ENCODE measurements at regions not wholly inside any gene's neighbourhood (a gene's known extent, or its start where the extent isn't known, plus 50 kb on each side); places are given as distances from the start of the nearest gene placed in this dataset.

DNA sequence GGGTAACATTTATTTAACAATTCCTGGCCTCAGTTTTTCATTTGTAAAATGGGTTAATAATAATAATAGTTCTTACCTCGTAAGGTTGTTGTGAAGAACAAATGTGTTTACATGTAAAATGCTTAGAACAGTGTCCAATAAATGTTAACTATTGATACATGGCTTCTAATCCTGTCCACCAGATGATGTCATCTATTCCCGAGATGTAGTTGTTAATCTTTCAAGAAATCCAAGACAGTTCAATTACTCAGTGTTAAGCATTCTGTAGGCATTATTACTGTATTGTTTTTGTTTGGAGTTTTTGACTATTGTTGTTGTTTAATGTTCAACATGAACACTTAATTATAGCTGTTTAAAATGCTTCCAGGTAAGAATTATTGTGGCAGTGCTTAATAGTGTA, 131.0 kb upstream of the FNDC3A start:
- Mint-ChIP-seq H3K4me3 (no peak overlapping the region), H3K36me3 (no peaks in the 10 kb centered on the region), H3K27me3 (no peaks in the 10 kb centered on the region), H3K4me1 (ENCODE audit: unreplicated experiment) (no peaks in the 10 kb centered on the region), H3K9me3 (no peaks in the 10 kb centered on the region), H3K27ac (no peak overlapping the region)
- TF ChIP-seq, protein P1, sequence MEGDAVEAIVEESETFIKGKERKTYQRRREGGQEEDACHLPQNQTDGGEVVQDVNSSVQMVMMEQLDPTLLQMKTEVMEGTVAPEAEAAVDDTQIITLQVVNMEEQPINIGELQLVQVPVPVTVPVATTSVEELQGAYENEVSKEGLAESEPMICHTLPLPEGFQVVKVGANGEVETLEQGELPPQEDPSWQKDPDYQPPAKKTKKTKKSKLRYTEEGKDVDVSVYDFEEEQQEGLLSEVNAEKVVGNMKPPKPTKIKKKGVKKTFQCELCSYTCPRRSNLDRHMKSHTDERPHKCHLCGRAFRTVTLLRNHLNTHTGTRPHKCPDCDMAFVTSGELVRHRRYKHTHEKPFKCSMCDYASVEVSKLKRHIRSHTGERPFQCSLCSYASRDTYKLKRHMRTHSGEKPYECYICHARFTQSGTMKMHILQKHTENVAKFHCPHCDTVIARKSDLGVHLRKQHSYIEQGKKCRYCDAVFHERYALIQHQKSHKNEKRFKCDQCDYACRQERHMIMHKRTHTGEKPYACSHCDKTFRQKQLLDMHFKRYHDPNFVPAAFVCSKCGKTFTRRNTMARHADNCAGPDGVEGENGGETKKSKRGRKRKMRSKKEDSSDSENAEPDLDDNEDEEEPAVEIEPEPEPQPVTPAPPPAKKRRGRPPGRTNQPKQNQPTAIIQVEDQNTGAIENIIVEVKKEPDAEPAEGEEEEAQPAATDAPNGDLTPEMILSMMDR (conservative IDR thresholded peaks at IDR 0.05) = no peak
- DNase-seq (ENCODE audit: extremely low spot score, unreplicated experiment) = no peak

DNA sequence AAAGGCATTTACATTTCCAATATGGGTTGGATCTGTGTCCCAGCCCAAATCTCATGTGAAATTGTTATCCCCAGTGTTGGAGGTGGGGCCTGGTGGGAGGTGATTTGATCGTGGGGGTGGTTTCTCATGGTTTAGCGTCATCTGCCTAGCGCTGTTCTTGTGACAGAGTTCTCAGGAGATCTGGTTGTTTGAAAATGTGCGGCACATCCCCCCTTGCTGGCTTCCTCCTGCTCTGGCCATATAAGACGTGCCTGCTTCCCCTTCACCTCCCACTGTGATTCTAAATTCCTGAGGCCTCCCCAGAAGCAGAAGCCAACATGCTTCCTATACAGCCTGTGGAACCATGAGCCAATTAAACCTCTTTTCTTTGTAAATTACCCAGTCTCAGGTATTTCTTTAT, 126.2 kb upstream of the FNDC3A start:
- peaks cover 7% of the 10 kb centered on the region for H3K4me1 Mint-ChIP-seq (ENCODE audit: unreplicated experiment)

DNA sequence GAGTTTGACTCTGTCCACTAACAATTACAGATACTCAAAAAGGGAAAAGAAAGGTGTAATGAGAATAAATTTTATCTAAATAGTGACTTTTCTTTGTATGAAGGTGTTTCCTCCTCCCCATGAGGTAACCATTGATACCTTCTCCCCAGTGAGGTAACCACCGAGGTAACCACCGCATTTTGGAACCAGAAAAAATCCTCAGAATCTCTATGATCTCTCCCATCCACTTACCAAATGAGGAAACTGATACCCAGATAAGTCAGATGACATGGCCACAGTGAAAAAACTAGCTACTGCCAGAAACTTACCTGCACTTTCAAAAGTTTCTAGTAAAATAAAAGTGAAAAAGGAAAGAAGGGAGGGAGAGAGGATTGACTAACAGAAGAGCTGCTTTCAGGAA, 124.0 kb upstream of the FNDC3A start:
- Mint-ChIP-seq H3K9me3 (no peaks in the 10 kb centered on the region), H3K36me3 (no peaks in the 10 kb centered on the region)
- TF ChIP-seq, protein P1 (conservative IDR thresholded peaks at IDR 0.05) = no peak

More for the DNA sequence above, 126.2 kb upstream of the FNDC3A start:
- DNase-seq (ENCODE audit: extremely low spot score, unreplicated experiment) = no peak
- Mint-ChIP-seq H3K36me3 (no peaks in the 10 kb centered on the region), H3K4me3 (no peak overlapping the region), H3K9me3 (no peaks in the 10 kb centered on the region), H3K27ac (no peak overlapping the region), H3K27me3 (peaks cover 3% of the 10 kb centered on the region)
- TF ChIP-seq, protein P1 (conservative IDR thresholded peaks at IDR 0.05) = no peak

DNA sequence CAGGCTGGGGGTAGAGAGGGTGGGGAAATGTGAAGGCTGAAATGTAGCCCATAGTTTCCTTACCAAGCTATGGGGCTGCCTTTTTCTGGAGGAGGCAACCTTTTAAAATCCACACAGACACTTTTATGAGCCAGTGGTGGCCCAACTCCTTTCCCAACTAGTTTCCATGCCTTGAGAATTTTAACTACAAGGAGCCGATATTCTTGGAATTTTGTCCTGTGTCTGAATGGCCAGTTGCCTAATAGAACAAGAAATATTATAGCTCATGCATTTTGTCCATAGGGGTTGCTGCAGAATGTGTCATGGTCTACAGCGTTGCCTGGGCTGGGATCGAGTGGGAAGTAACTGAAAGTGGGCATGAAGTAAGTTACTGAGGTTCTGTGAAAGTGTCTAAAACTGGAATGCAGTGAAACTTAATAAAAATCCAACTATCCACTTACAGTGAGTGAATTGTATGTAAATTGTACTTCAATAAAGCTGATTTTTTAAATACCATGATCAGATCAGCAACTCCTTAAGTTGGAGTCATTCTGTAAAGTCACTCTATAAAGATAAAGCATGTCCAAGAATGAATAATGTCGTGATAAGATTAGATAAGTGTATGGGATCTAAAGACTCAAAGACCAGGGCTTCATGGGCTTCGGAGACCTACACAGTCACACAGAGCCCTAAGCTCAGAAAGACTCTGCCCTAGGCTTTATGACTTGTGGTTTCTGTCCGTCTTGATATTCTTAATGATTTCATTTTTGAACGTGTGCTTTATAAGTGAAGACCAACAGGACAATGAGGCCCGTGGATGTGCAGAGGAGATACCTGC, 122.6 kb upstream of the FNDC3A start:
- H3K4me3 Mint-ChIP-seq = no peak overlapping the region
- DNase-seq (ENCODE audit: extremely low spot score, unreplicated experiment) = no peak
- TF ChIP-seq, protein P1 (conservative IDR thresholded peaks at IDR 0.05) = no peak
- no peaks in the 10 kb centered on the region for H3K36me3 Mint-ChIP-seq
- no peaks in the 10 kb centered on the region for H3K9me3 Mint-ChIP-seq
- H3K27ac Mint-ChIP-seq = no peak overlapping the region
- peaks cover 3% of the 10 kb centered on the region for H3K27me3 Mint-ChIP-seq
- peaks cover 18% of the 10 kb centered on the region for H3K4me1 Mint-ChIP-seq (ENCODE audit: unreplicated experiment)

More for the DNA sequence above, 124.0 kb upstream of the FNDC3A start:
- H3K4me1 Mint-ChIP-seq (ENCODE audit: unreplicated experiment) = peaks cover 14% of the 10 kb centered on the region
- no peak overlapping the region for H3K27ac Mint-ChIP-seq
- DNase-seq (ENCODE audit: extremely low spot score, unreplicated experiment) = no peak
- H3K27me3 Mint-ChIP-seq = peaks cover 3% of the 10 kb centered on the region
- no peak overlapping the region for H3K4me3 Mint-ChIP-seq

DNA sequence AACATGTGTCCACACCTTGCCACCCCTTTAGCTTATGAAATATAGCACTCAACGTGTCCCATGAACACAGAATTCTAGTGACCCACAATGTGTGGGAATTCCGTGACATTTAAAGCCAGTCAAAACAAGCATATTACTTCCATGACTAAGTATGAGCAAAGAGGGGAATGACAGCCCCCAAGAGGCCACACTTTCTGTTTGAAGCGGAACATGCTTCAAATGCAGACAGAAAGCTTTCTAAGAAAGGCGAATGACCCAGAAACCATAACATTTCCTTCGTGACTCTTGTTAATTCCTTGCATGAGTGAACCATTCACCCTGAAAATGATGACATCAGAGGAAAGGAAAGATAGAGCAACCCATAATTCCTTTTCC, 122.0 kb upstream of the FNDC3A start:
- Mint-ChIP-seq H3K27ac (no peak overlapping the region), H3K27me3 (peaks cover 3% of the 10 kb centered on the region), H3K9me3 (no peaks in the 10 kb centered on the region), H3K4me3 (no peak overlapping the region), H3K36me3 (no peaks in the 10 kb centered on the region), H3K4me1 (ENCODE audit: unreplicated experiment) (peaks cover 24% of the 10 kb centered on the region)
- TF ChIP-seq, protein P1 (conservative IDR thresholded peaks at IDR 0.05) = no peak
- DNase-seq (ENCODE audit: extremely low spot score, unreplicated experiment) = no peak
